Stimulated activated CD4-positive, alpha-beta T cell treated with anti-CD3 and anti-CD28 coated beads, Interleukin-1b, Interleukin-23, amount 100 ng/mL, for 48 hours (primary cell): ENCODE measurements at regions not wholly inside any gene's neighbourhood (a gene's known extent, or its start where the extent isn't known, plus 50 kb on each side); places are given as distances from the start of the nearest gene placed in this dataset.

ENCODE experiments used
- DNase-seq: peaks from one replicate; pipeline ENCODE4 v3.0.0-alpha.2; 2020

- DNase-seq = no peak
These were observed 87.9 kb upstream of the MAMDC2 start for GRCh38 chr9:69955536-69956355.

DNA sequence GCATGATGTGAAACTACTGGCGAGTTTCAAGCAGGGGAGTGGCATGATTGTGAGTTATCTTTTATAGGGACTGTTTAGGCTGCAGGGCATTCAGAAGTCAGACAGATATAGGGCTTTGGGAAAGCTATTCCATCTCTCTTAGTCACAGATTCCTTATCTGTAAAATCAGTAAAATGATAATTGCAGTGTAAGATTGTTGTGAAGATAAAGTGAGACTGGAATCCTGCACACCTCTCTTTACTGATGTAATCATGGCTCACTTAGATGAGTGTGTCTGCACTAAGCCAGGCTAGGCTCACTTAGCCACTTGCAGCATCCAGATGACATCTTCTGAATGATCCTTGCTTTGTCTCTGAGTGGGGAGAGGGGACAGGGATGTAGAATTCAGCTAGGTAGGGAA lies 81.8 kb upstream of the MAMDC2 start:
- no peak for DNase-seq

DNA sequence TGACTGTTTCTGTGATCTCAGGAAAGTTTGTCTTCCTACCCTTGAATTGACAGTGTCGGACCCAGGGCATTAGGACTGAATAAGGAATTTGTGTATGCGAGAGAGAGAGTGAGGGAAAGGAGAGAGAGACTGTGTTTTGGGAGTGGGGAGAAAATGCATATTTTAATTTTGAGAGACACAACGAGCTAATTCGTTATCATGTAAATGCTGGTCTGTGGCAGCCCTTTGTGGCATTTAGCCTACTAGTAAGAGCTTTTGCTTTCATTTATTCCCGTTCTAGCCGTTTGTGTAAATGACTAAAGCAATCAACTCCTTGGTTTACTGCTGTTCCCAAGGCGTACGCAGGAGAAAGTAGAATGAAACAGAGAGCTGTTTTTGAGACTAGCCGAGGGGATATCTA lies 79.8 kb upstream of the MAMDC2 start:
- DNase-seq = no peak

GRCh38 chr9:69964446-69964845 lies 79.2 kb upstream of the MAMDC2 start:
- DNase-seq = no peak

DNA sequence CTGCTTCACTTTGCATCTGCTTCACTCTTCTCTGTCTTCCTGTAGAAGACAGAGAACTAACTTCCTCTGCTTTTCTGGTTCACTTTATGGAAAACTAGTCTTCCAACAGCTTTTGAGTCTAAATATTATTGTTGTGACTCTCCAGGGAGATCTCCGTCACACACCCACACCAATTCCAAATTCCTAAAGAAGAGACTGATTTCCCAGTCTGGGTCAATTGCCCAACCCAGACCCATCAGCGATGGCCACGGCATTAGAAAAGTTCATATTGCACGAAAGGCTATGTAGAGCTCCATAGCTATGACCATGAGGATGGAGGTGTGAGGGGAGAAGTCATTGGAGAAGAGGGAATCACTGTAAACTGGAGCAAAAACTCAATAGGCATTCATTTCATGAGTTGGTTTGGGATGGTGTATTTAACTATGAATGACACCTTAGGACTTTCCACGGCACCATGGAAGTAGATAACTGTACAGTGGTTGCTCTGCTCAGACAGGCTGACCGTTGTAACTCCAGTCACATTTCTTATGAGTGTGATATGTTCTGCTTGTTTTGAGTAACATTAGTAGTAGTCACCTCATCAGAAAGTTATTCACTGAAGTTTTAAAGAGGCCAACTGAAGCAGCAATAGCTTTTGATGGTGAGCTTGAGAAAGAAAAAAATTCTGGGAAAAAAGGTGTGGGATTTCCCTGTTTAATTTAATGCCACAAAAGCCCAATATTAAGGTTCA lies 78.1 kb upstream of the MAMDC2 start:
- no peak for DNase-seq

DNA sequence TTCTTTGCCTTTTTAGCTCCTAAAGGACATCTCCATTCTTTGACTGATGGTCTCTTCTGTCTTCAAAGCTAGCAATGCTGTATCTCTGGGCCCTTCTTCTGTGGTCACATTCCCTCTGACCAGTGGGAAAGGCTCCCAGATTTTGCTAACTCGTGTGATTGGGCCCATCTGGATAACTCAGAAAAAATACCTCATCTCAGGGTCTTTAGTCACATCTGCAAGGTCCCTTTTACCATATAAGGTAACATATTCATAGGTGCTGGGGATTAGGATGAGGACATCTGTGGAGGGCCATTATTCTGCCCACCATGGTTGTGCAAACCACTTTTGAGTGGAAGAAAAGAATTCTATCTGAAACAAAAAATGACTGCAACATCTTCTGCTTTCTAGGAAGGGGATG lies 76.3 kb upstream of the MAMDC2 start:
- DNase-seq = no peak

DNA sequence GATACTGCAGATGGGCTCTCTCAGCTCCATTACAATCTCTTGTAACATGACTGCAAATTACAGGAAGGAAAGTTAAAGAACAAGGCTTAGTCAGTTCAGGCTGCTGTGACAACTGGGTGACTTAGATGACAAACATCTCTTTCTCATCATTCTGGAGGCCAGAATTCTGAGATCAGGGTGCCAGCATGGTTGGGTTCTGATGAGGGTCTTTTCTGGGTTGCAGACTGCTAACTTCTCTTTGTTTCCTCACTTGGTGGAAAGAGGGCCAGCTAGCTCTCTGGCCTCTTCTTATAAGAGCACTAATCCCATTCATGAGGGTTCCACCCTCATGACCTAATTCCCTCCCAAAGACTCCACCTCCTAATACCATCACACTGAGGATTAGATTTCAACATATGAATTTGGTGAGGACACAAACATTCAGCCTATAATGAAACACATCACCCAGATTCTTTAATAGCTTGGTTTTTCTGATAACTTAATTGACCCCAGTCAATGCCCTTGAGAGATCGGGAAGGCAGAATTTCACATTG lies 73.6 kb upstream of the MAMDC2 start:
- no peak for DNase-seq

GRCh38 chr9:69971643-69972449 lies 71.8 kb upstream of the MAMDC2 start:
- DNase-seq = peak; percentile 35

DNA sequence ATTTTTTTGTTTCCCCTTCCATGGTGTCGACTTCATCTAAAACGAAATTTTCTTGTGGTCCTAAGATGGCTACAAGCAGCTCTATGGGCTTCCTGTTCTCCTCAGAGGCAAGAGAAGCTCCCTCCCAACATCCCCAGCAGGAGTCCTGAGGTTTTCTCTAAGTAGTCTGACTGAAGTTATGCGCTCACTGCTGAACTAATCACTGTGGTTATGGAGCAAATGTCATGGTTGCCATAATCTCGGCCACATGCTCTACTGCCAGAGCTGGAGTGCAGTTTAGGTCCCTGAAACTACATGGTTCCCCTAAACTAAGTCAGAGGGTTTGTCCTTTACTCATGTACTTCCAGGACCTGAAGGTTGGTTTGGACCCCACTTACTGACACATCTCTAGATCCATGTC lies 68.0 kb upstream of the MAMDC2 start:
- DNase-seq = no peak

- DNase-seq = no peak
These were observed 67.5 kb upstream of the MAMDC2 start for GRCh38 chr9:69976152-69976551.

DNA sequence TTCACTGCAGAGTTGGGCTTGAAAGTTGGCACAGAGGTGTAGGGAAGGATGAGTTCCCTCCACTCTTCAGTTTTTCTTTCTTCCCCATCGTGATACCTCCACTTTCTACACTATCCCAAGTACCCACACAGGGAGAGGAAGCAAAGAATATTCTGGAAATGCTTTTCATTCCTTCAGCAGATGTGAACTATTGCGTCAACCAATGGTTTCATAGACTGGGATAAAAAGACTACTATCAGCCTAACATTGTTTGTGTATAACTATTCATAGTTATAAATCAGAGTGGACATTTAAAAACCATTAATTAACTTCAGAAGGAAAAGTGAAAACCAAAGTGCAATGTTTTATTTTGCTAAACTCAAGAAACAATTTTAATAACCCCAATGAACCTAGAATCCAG lies 63.6 kb upstream of the MAMDC2 start:
- DNase-seq = no peak

- DNase-seq = no peak
These were observed 63.1 kb upstream of the MAMDC2 start for GRCh38 chr9:69980591-69980990.

- DNase-seq = no peak
These were observed 61.8 kb upstream of the MAMDC2 start for GRCh38 chr9:69981686-69982445.

DNA sequence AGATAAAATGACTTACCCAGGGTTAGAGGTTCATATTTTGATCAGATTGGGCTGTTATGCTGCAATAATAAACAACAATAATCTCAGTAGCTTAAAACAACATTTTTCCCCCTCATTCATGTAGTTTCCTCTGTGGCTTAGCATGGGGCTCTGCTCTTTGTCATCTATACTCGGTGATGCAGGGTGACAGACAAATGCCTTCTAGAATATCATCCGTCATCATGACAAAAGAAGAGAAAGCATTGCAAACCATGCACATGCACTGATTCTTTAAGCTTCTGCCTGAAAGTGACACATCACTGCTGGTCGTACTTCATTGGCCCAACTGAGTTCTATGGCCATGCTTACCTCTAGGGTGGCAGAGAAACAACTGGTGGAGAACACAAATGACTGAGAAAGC lies 58.8 kb upstream of the MAMDC2 start:
- no peak for DNase-seq

DNA sequence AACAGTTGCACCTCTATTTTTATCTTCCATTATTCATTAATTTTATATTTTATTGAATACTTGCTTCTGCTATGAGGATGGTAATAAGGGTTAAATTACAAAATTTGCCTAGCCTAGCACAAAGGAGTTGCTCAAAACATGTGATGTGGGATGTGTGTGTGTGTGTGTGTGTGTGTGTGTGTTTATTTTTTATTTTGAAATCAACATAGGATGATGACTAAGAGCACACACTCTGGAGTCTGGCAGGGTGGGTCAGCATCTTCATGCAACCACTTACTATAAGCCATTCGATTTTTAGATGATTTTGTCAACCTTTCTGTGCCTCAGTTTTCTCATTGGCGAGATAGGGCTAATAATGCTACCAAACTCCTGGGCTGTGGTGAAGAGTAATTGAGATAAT lies 57.7 kb upstream of the MAMDC2 start:
- DNase-seq = no peak

DNA sequence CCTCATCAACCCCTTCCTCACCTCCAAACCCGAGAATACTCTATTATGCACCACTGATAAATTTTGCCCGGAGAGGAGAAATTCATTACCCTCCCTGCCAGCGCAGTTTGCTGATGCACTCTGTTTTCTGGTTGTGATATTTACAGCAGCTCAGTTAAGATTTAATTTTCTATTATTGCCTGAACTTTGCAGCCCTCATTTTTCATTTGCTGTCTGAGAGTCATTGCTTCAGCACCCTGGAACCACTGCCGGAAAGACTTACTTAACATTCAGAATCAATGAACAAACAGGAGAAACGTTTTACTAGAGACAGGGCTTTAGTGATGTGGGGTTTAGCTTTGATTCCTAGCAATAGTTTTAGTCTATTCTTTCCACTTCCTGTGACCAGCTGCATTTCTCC lies 56.7 kb upstream of the MAMDC2 start:
- DNase-seq = no peak

- DNase-seq = no peak
These were observed 56.2 kb upstream of the MAMDC2 start for GRCh38 chr9:69987457-69987856.

GRCh38 chr9:69993110-69993509 lies 50.5 kb upstream of the MAMDC2 start:
- no peak for DNase-seq
